Endodermal cell (in vitro differentiated cells): ENCODE measurements at regions not wholly inside any gene's neighbourhood (a gene's known extent, or its start where the extent isn't known, plus 50 kb on each side); places are given as distances from the start of the nearest gene placed in this dataset.

Experiments
- DNase-seq: peaks from one replicate; pipeline ENCODE4 v3.0.0-alpha.2; 2017
- H3K27ac ChIP-seq: 2 replicates; pipeline ENCODE4 v1.5.1; 2013; ENCODE audit warnings: mild to moderate bottlenecking, low read depth, low read length, moderate library complexity
- H3K27me3 ChIP-seq: 2 replicates; pipeline ENCODE4 v1.6.1; 2013; ENCODE audit warnings: mild to moderate bottlenecking, low read length, moderate library complexity; ENCODE audit not compliant: insufficient read depth, control insufficient read depth, poor library complexity, severe bottlenecking
- H3K36me3 ChIP-seq: 2 replicates; pipeline ENCODE4 v1.7.0; 2013; ENCODE audit warnings: mild to moderate bottlenecking, low read length, moderate library complexity; ENCODE audit not compliant: control insufficient read depth, insufficient read depth
- H3K4me1 ChIP-seq: one replicate; pipeline ENCODE4 v1.7.0; 2013; ENCODE audit warnings: low read length; ENCODE audit not compliant: control insufficient read depth, insufficient read depth
- H3K4me3 ChIP-seq: 2 replicates; pipeline ENCODE4 v1.5.1; 2013; ENCODE audit warnings: mild to moderate bottlenecking, low read length, moderate library complexity
- H3K9ac ChIP-seq: 2 replicates; pipeline ENCODE4 v1.6.1; 2013; ENCODE audit warnings: mild to moderate bottlenecking, low read length, moderate library complexity; ENCODE audit not compliant: poor library complexity, severe bottlenecking; ENCODE audit errors: extremely low read depth
- H3K9me3 ChIP-seq: 2 replicates; pipeline ENCODE4 v1.6.1; 2013; ENCODE audit warnings: mild to moderate bottlenecking, low read length, moderate library complexity; ENCODE audit not compliant: control insufficient read depth
- H3K27ac Mint-ChIP-seq: 2 replicates; pipeline ENCODE4 v1.8.0; 2020; ENCODE audit warnings: mixed read lengths
- H3K27me3 Mint-ChIP-seq: 2 replicates; pipeline ENCODE4 v1.8.0; 2021; ENCODE audit warnings: mild to moderate bottlenecking, mixed read lengths; ENCODE audit not compliant: insufficient read depth
- H3K36me3 Mint-ChIP-seq: 2 replicates; pipeline ENCODE4 v1.8.0; 2020; ENCODE audit warnings: low read depth, mixed read lengths
- H3K4me1 Mint-ChIP-seq: 2 replicates; pipeline ENCODE4 v1.8.0; 2020; ENCODE audit warnings: mixed read lengths
- H3K4me3 Mint-ChIP-seq: 2 replicates; pipeline ENCODE4 v1.8.0; 2020; ENCODE audit warnings: mild to moderate bottlenecking, moderate library complexity, mixed read lengths
- H3K9me3 Mint-ChIP-seq: 2 replicates; pipeline ENCODE4 v1.8.0; 2020; ENCODE audit warnings: mild to moderate bottlenecking, mixed read lengths
- WGBS, 2 experiments: methylation state at CpG; one replicate each; pipeline versions ENCODE4 v1.1.5 to v1.1.7; 2013; ENCODE audit warnings: missing lambda C conversion rate in 2 of 2, mixed read lengths in 1 of 2; ENCODE audit not compliant: insufficient coverage in 1 of 2, insufficient read length in 1 of 2; 5-methylcytosine and 5-hydroxymethylcytosine counted together
- TF ChIP-seq, protein P1 (sequence below): fragments of 200-600 bp; sonication (generic); conservative IDR thresholded peaks from 2 replicates; pipeline ENCODE4 v1.5.0; 2021; ENCODE audit warnings: antibody characterized with exemption, mild to moderate bottlenecking

DNA sequence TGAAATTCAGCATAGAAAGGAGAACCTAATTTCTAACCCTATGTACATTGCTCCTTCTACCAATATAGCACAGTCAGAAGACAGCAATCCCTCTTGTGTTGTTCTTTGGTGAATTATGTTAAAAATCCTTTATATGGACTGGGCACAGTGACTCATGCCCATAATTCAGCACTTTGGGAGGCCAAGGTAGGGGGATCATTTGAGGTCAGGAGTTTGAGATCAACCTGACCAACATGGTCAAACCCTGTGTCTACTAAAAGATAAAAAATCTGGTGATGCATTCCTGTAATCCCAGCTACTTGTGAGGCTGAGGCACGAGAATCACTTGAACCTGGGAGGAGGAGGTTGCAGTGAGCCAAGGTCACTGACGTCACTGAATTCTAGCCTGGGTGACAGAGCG, 195.6 kb downstream of the TMX3 start:
- H3K36me3 Mint-ChIP-seq: no peaks in the 10 kb centered on the region
- no peaks in the 10 kb centered on the region for H3K27me3 ChIP-seq
- H3K4me3 Mint-ChIP-seq: no peak overlapping the region
- no peaks in the 10 kb centered on the region for H3K9me3 Mint-ChIP-seq
- no peak overlapping the region for H3K27ac Mint-ChIP-seq
- H3K27me3 Mint-ChIP-seq: peaks cover 1% of the 10 kb centered on the region
- DNase-seq: no peak
- H3K9ac ChIP-seq: no peak overlapping the region
- TF ChIP-seq, protein P1, sequence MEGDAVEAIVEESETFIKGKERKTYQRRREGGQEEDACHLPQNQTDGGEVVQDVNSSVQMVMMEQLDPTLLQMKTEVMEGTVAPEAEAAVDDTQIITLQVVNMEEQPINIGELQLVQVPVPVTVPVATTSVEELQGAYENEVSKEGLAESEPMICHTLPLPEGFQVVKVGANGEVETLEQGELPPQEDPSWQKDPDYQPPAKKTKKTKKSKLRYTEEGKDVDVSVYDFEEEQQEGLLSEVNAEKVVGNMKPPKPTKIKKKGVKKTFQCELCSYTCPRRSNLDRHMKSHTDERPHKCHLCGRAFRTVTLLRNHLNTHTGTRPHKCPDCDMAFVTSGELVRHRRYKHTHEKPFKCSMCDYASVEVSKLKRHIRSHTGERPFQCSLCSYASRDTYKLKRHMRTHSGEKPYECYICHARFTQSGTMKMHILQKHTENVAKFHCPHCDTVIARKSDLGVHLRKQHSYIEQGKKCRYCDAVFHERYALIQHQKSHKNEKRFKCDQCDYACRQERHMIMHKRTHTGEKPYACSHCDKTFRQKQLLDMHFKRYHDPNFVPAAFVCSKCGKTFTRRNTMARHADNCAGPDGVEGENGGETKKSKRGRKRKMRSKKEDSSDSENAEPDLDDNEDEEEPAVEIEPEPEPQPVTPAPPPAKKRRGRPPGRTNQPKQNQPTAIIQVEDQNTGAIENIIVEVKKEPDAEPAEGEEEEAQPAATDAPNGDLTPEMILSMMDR: no peak
- no peak overlapping the region for H3K4me3 ChIP-seq
- no peaks in the 10 kb centered on the region for H3K4me1 ChIP-seq
- H3K9me3 ChIP-seq: no peaks in the 10 kb centered on the region
- peaks cover 4% of the 10 kb centered on the region for H3K4me1 Mint-ChIP-seq
- H3K36me3 ChIP-seq: no peaks in the 10 kb centered on the region
- no peak overlapping the region for H3K27ac ChIP-seq
- 97 to 100% methylated on average over 1 to 2 of the region's 3 CpGs for WGBS, 2 experiments

DNA sequence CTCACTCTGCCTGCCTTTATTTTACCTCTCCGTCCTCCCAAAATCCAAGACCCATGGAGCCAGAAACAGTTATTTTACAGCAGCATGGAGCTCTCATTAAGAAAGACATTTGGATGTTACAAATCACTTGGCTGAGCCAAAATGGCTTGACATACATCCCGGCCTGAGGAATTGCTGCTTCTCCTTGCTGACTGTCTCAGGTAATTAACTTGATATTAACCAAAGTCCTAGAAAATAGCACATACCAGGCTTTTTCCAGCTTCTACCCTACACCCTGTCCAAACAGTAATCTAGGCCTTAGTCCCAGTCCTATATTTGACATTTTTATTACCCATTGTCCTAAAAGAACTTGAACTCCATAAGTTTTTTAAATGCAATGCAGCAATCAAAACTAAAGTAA, 205.0 kb downstream of the TMX3 start:
- Mint-ChIP-seq H3K36me3 (no peaks in the 10 kb centered on the region), H3K4me1 (peaks cover 6% of the 10 kb centered on the region), H3K27ac (no peak overlapping the region), H3K9me3 (peaks cover 2% of the 10 kb centered on the region), H3K4me3 (no peak overlapping the region), H3K27me3 (no peaks in the 10 kb centered on the region)
- no peaks in the 10 kb centered on the region for H3K27me3 ChIP-seq
- TF ChIP-seq, protein P1: no peak
- H3K9ac ChIP-seq: no peak overlapping the region
- no peak for DNase-seq
- no peak overlapping the region for H3K27ac ChIP-seq
- no peaks in the 10 kb centered on the region for H3K9me3 ChIP-seq
- no peaks in the 10 kb centered on the region for H3K4me1 ChIP-seq
- no peaks in the 10 kb centered on the region for H3K36me3 ChIP-seq
- no peak overlapping the region for H3K4me3 ChIP-seq
- 91 to 100% methylated on average over 1 to 2 of the region's 2 CpGs for WGBS, 2 experiments

DNA sequence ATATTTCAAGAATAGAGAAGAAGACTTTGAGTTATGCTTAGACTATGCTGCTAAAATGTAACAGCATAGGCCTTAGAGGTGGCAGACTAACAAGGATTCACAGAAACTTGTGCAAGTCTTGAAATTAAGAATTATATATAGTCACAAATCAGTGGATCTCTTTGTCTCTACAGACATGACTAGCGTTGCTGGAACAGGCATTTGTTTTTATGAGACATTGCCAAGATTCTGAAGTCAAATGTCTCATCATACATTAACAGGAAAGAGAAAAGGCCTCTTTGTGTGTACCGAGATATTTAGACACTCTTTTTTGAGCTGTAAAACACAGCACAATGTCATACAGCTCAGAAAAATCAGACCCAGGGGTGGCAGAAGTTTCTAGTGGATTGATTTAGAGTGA, 207.1 kb downstream of the TMX3 start:
- H3K4me3 Mint-ChIP-seq: no peak overlapping the region
- peaks cover 2% of the 10 kb centered on the region for H3K9me3 Mint-ChIP-seq
- Histone ChIP-seq H3K9ac (no peak overlapping the region), H3K4me1 (no peaks in the 10 kb centered on the region), H3K36me3 (no peaks in the 10 kb centered on the region), H3K4me3 (no peak overlapping the region), H3K9me3 (no peaks in the 10 kb centered on the region), H3K27me3 (no peaks in the 10 kb centered on the region), H3K27ac (no peak overlapping the region)
- no peaks in the 10 kb centered on the region for H3K4me1 Mint-ChIP-seq
- no peak overlapping the region for H3K27ac Mint-ChIP-seq
- DNase-seq: no peak
- WGBS, 2 experiments: 95 to 100% methylated on average over 1 to 2 of the region's 2 CpGs
- TF ChIP-seq, protein P1: no peak
- no peaks in the 10 kb centered on the region for H3K27me3 Mint-ChIP-seq
- H3K36me3 Mint-ChIP-seq: no peaks in the 10 kb centered on the region
